Gastroesophageal sphincter (tissue), 3 donors: ENCODE measurements at regions not wholly inside any gene's neighbourhood (a gene's known extent, or its start where the extent isn't known, plus 50 kb on each side); places are given as distances from the start of the nearest gene placed in this dataset.

Source experiments
- CTCF ChIP-seq, 4 experiments: fragments of 200-600 bp in 2 of 4; fragments of 450-650 bp in 2 of 4; sonication (generic) in 1 of 4; IDR thresholded peaks; one replicate each; pipeline ENCODE4 v1.5.1; 2017 to 2019; ENCODE audit warnings: antibody characterized with exemption in 4 of 4, mild to moderate bottlenecking in 2 of 4, moderate library complexity in 2 of 4
- EP300 ChIP-seq: sonication (generic); formaldehyde crosslinking; IDR thresholded peaks from one replicate; pipeline ENCODE4 v1.6.1; 2017; ENCODE audit warnings: antibody characterized with exemption, mild to moderate bottlenecking
- POLR2A ChIP-seq, 2 donors: fragments of 450-650 bp; IDR thresholded peaks; one replicate each; pipeline ENCODE4 v1.6.1; 2017; ENCODE audit warnings: antibody characterized with exemption in 2 of 2, mild to moderate bottlenecking in 2 of 2, moderate library complexity in 1 of 2
- POLR2AphosphoS5 ChIP-seq: sonication (generic); formaldehyde crosslinking; IDR thresholded peaks from one replicate; pipeline ENCODE4 v1.6.1; 2017; ENCODE audit warnings: antibody characterized with exemption

- TF ChIP-seq POLR2A (IDR thresholded peaks at IDR 0.05): no peak
- TF ChIP-seq CTCF (IDR thresholded peaks at IDR 0.05): no peak
- no peak for TF ChIP-seq POLR2AphosphoS5
- TF ChIP-seq EP300: no peak
These were observed 240.4 kb downstream of the KLF6 start for GRCh38 chr10:3544561-3544960.
